Osteocyte (in vitro differentiated cells): ENCODE measurements at regions not wholly inside any gene's neighbourhood (a gene's known extent, or its start where the extent isn't known, plus 50 kb on each side); places are given as distances from the start of the nearest gene placed in this dataset.

Experiments used
- DNase-seq: peaks from one replicate; pipeline ENCODE4 v3.0.0; 2021; ENCODE audit warnings: mixed read lengths; ENCODE audit not compliant: unreplicated experiment; ENCODE audit errors: extremely low spot score
- H3K27ac Mint-ChIP-seq: one replicate; pipeline ENCODE4 v1.8.0; 2021; ENCODE audit warnings: mild to moderate bottlenecking, mixed read lengths; ENCODE audit not compliant: unreplicated experiment
- H3K27me3 Mint-ChIP-seq: one replicate; pipeline ENCODE4 v1.8.0; 2021; ENCODE audit warnings: mixed read lengths; ENCODE audit not compliant: unreplicated experiment
- H3K36me3 Mint-ChIP-seq: one replicate; pipeline ENCODE4 v1.8.0; 2021; ENCODE audit warnings: mixed read lengths; ENCODE audit not compliant: unreplicated experiment
- H3K4me1 Mint-ChIP-seq: one replicate; pipeline ENCODE4 v1.8.0; 2021; ENCODE audit warnings: mixed read lengths; ENCODE audit not compliant: unreplicated experiment
- H3K4me3 Mint-ChIP-seq: one replicate; pipeline ENCODE4 v1.8.0; 2021; ENCODE audit warnings: mild to moderate bottlenecking, moderate library complexity, mixed read lengths; ENCODE audit not compliant: unreplicated experiment
- H3K9me3 Mint-ChIP-seq: one replicate; pipeline ENCODE4 v1.8.0; 2021; ENCODE audit warnings: mixed read lengths; ENCODE audit not compliant: unreplicated experiment
- CTCF ChIP-seq: fragments of 200-600 bp; sonication (generic); IDR thresholded peaks from 2 replicates; pipeline ENCODE4 v1.5.0; 2021; ENCODE audit warnings: antibody characterized with exemption, mild to moderate bottlenecking, moderate library complexity

- Mint-ChIP-seq H3K27ac (no peak overlapping the region), H3K36me3 (no peaks in the 10 kb centered on the region), H3K4me1 (no peaks in the 10 kb centered on the region), H3K9me3 (no peaks in the 10 kb centered on the region), H3K27me3 (no peaks in the 10 kb centered on the region), H3K4me3 (no peak overlapping the region)
- no peak for TF ChIP-seq CTCF
- no peak for DNase-seq
These were observed 435.7 kb downstream of the DMAC1 start for GRCh38 chr9:7363777-7364477.

- H3K4me3 Mint-ChIP-seq: no peak overlapping the region
- TF ChIP-seq CTCF: no peak
These were observed 439.1 kb downstream of the DMAC1 start for GRCh38 chr9:7360513-7360912.

GRCh38 chr9:7358876-7359275 lies 440.7 kb downstream of the DMAC1 start:
- H3K27ac Mint-ChIP-seq: no peak overlapping the region
- no peak for TF ChIP-seq CTCF
- no peaks in the 10 kb centered on the region for H3K4me1 Mint-ChIP-seq
- H3K4me3 Mint-ChIP-seq: no peak overlapping the region
- H3K9me3 Mint-ChIP-seq: no peaks in the 10 kb centered on the region
- no peaks in the 10 kb centered on the region for H3K27me3 Mint-ChIP-seq
- no peaks in the 10 kb centered on the region for H3K36me3 Mint-ChIP-seq
- DNase-seq: no peak

More at GRCh38 chr9:7360513-7360912, 439.1 kb downstream of the DMAC1 start:
- no peaks in the 10 kb centered on the region for H3K27me3 Mint-ChIP-seq
- DNase-seq: no peak
- no peak overlapping the region for H3K27ac Mint-ChIP-seq
- no peaks in the 10 kb centered on the region for H3K9me3 Mint-ChIP-seq
- no peaks in the 10 kb centered on the region for H3K36me3 Mint-ChIP-seq
- no peaks in the 10 kb centered on the region for H3K4me1 Mint-ChIP-seq

GRCh38 chr9:7354704-7355103 lies 444.9 kb downstream of the DMAC1 start:
- Mint-ChIP-seq H3K4me1 (no peaks in the 10 kb centered on the region), H3K36me3 (no peaks in the 10 kb centered on the region), H3K9me3 (no peaks in the 10 kb centered on the region), H3K27me3 (no peaks in the 10 kb centered on the region), H3K27ac (no peak overlapping the region), H3K4me3 (no peak overlapping the region)
- TF ChIP-seq CTCF: no peak
- DNase-seq: no peak

GRCh38 chr9:7348692-7349091 lies 450.9 kb downstream of the DMAC1 start:
- peaks cover 7% of the 10 kb centered on the region for H3K9me3 Mint-ChIP-seq
- H3K27ac Mint-ChIP-seq: no peak overlapping the region
- no peaks in the 10 kb centered on the region for H3K27me3 Mint-ChIP-seq
- no peak for TF ChIP-seq CTCF
- no peak overlapping the region for H3K4me3 Mint-ChIP-seq
- no peak for DNase-seq
- no peaks in the 10 kb centered on the region for H3K36me3 Mint-ChIP-seq
- no peaks in the 10 kb centered on the region for H3K4me1 Mint-ChIP-seq
